ENCODE measurements at regions not wholly inside any gene's neighbourhood (a gene's known extent, or its start where the extent isn't known, plus 50 kb on each side); places are given as distances from the start of the nearest gene placed in this dataset.

DNA sequence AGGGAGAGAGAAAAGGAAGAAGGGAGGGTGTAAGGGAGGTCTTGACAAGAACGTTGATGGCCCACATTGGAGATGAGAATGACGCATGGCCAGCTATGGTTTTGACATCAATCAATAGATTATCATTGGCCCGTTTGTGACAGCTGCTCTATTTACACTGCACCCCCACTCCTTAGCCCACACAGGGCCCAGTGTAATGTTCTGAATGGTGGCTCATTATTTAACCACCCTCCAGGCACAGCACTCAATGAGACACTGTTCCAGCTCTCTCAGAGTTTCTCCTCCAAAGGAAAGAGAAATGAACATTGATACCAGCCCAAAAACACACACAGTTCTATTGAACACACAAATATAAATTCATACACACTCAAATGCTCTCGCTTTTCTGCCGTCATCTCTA, 173.0 kb upstream of the IPO5 start:
- BruUV-seq (replicated peaks): no TSS peak
- DNase-seq (ENCODE audit: low read depth, low spot score): no peak
- H3K9me3 ChIP-seq (ENCODE audit: control insufficient read depth, insufficient read depth, low read depth, low read length): no peaks in the 10 kb centered on the region
- in situ Hi-C loops (cut with HindIII; ENCODE audit: low pct_unique_long_range_greater_than_20kb, low sequenced_read_pairs): no loop called here
- ChIA-PET POLR2A (no interaction called here), CTCF (no interaction called here)
- TF ChIP-seq POLR2AphosphoS5 (IDR thresholded peaks at IDR 0.05; ENCODE audit: low read depth, low read length): no peak
- TF ChIP-seq REST (IDR thresholded peaks at IDR 0.05; ENCODE audit: insufficient read depth in 1 of 2, low read depth in 2 of 2, low read length in 1 of 2): no peak
- no peak for TF ChIP-seq SIN3A (IDR thresholded peaks at IDR 0.05; ENCODE audit: borderline replicate concordance, insufficient read depth, low read depth, low read length)
- no peak for TF ChIP-seq CTCF (IDR thresholded peaks at IDR 0.05)
- no peak for TF ChIP-seq TCF7L2 (IDR thresholded peaks at IDR 0.05; ENCODE audit: low read depth, low read length)
- no peak for ATAC-seq
- no peak overlapping the region for H3K4me3 ChIP-seq (ENCODE audit: low read depth in 2 of 2, low read length in 2 of 2)
- H3K27ac ChIP-seq (ENCODE audit: low read length): no peak overlapping the region
- intact Hi-C loops (cut with micrococcal nuclease; ENCODE audit: unreplicated experiment): no loop called here
- no peaks in the 10 kb centered on the region for H3K27me3 ChIP-seq (ENCODE audit: control insufficient read depth, insufficient read depth, low read length)
- H3K36me3 ChIP-seq (ENCODE audit: control insufficient read depth, insufficient read depth, low read length): no peaks in the 10 kb centered on the region
- H3K4me1 ChIP-seq (ENCODE audit: control insufficient read depth, insufficient read depth, low read length): no peaks in the 10 kb centered on the region

GRCh38 chr13:97781891-97782305, 171.6 kb upstream of the IPO5 start:
- DNase-seq (ENCODE audit: low read depth, low spot score) (no peak), ATAC-seq (no peak)
- intact Hi-C loops (cut with micrococcal nuclease; ENCODE audit: unreplicated experiment) (no loop called here), in situ Hi-C loops (cut with HindIII; ENCODE audit: low pct_unique_long_range_greater_than_20kb, low sequenced_read_pairs) (no loop called here)
- no peaks in the 10 kb centered on the region for H3K36me3 ChIP-seq (ENCODE audit: control insufficient read depth, insufficient read depth, low read length)
- TF ChIP-seq SIN3A (IDR thresholded peaks at IDR 0.05; ENCODE audit: borderline replicate concordance, insufficient read depth, low read depth, low read length) (no peak), REST (IDR thresholded peaks at IDR 0.05; ENCODE audit: insufficient read depth in 1 of 2, low read depth in 2 of 2, low read length in 1 of 2) (no peak), CTCF (IDR thresholded peaks at IDR 0.05) (no peak), TCF7L2 (IDR thresholded peaks at IDR 0.05; ENCODE audit: low read depth, low read length) (no peak), POLR2AphosphoS5 (IDR thresholded peaks at IDR 0.05; ENCODE audit: low read depth, low read length) (no peak)
- CTCF ChIA-PET: no interaction called here
- no peaks in the 10 kb centered on the region for H3K27me3 ChIP-seq (ENCODE audit: control insufficient read depth, insufficient read depth, low read length)
- no peak overlapping the region for H3K4me3 ChIP-seq (ENCODE audit: low read depth in 2 of 2, low read length in 2 of 2)
- POLR2A ChIA-PET: no interaction called here
- no peaks in the 10 kb centered on the region for H3K4me1 ChIP-seq (ENCODE audit: control insufficient read depth, insufficient read depth, low read length)
- no peaks in the 10 kb centered on the region for H3K9me3 ChIP-seq (ENCODE audit: control insufficient read depth, insufficient read depth, low read depth, low read length)
- H3K27ac ChIP-seq (ENCODE audit: low read length): no peak overlapping the region
- BruUV-seq (replicated peaks): no TSS peak
